H1 (cell line): ENCODE measurements at regions not wholly inside any gene's neighbourhood (a gene's known extent, or its start where the extent isn't known, plus 50 kb on each side); places are given as distances from the start of the nearest gene placed in this dataset.

Experiments used
- SRF ChIP-seq: IDR thresholded peaks from 2 replicates; pipeline ENCODE4 v1.6.1; 2011; ENCODE audit warnings: mild to moderate bottlenecking, low read depth, low read length, moderate library complexity
- TF ChIP-seq, protein P1 (sequence below), 3 experiments: IDR thresholded peaks; 1 replicate in 2 of 3; 2 replicates in 1 of 3; pipeline versions ENCODE4 v1.5.1 to v1.6.1; 2011; ENCODE audit warnings: low read length in 3 of 3, mild to moderate bottlenecking in 3 of 3, inconsistent platforms in 2 of 3, low read depth in 1 of 3, moderate library complexity in 1 of 3; ENCODE audit not compliant: insufficient read depth in 1 of 3; ENCODE audit errors: control extremely low read depth in 1 of 3

DNA sequence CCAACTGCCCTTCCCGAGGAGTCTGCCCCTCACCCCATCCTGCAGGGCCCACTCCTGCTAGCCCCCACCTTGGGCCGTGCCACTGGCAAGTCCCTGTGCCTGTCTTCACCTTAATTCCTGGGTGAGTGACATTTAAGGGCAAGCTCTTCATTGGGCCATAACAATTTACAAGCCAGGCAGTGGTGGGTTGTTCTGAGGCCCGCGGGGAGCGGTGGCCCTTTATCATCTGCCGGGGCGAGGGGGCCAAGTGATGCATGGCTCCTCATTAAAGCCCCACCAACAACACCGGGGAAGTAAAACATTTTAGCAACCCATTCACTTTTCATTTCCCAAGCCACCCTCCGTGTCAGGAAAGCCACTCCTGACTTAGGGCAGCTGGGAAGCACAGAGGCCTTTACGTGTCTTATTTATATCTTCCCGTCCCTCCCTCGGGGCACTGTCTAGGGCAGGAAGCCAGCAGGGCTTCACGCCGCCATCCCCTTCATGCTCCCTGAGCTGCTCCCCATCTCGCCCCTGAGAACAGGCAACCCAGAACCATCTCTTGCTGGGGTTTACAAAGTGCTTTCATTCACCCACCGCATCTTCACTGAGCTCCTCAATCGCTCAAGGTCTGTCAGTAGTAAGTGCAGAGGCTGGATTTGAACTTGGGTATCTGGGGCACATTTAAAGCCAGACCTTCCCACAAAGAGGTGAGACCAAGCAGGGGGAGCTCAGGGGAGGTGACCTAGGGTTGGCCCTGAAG, 55.5 kb upstream of the CCDC167 start:
- TF ChIP-seq SRF, result no peak
- TF ChIP-seq, protein P1, sequence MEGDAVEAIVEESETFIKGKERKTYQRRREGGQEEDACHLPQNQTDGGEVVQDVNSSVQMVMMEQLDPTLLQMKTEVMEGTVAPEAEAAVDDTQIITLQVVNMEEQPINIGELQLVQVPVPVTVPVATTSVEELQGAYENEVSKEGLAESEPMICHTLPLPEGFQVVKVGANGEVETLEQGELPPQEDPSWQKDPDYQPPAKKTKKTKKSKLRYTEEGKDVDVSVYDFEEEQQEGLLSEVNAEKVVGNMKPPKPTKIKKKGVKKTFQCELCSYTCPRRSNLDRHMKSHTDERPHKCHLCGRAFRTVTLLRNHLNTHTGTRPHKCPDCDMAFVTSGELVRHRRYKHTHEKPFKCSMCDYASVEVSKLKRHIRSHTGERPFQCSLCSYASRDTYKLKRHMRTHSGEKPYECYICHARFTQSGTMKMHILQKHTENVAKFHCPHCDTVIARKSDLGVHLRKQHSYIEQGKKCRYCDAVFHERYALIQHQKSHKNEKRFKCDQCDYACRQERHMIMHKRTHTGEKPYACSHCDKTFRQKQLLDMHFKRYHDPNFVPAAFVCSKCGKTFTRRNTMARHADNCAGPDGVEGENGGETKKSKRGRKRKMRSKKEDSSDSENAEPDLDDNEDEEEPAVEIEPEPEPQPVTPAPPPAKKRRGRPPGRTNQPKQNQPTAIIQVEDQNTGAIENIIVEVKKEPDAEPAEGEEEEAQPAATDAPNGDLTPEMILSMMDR (IDR thresholded peaks at IDR 0.05; ENCODE audit: control extremely low read depth in 1 of 3, insufficient read depth in 1 of 3, low read depth in 1 of 3, low read length in 3 of 3), result no peak
